NCI-H1417 (cell line): ENCODE measurements at regions not wholly inside any gene's neighbourhood (a gene's known extent, or its start where the extent isn't known, plus 50 kb on each side); places are given as distances from the start of the nearest gene placed in this dataset.
A peak's percentile ranks its signal among the peaks of the same experiment; 100 is the strongest.

ENCODE experiments used
- DNase-seq, 3 experiments: peaks; one replicate each; lab custom pipeline; 2025; lab: John Stamatoyannopoulos, UW

- no peak for DNase-seq
These were observed 261.4 kb upstream of the HES1 start for GRCh38 chr3:193874512-193874911.

- DNase-seq: no peak
These were observed 260.9 kb upstream of the HES1 start for GRCh38 chr3:193874997-193875593.

GRCh38 chr3:193875601-193876321 is 260.2 kb upstream of the HES1 start:
- no peak for DNase-seq

GRCh38 chr3:193879099-193879863 is 256.7 kb upstream of the HES1 start:
- DNase-seq: peak in 2 of 3 experiments; percentile 16 to 48

- DNase-seq: no peak
These were observed 256.1 kb upstream of the HES1 start for GRCh38 chr3:193879864-193880242.

GRCh38 chr3:193882091-193882490 is 253.9 kb upstream of the HES1 start:
- no peak for DNase-seq

GRCh38 chr3:193883551-193883950 is 252.4 kb upstream of the HES1 start:
- DNase-seq: no peak

- no peak for DNase-seq
These were observed 251.9 kb upstream of the HES1 start for GRCh38 chr3:193884027-193884426.

GRCh38 chr3:193884652-193885051 is 251.3 kb upstream of the HES1 start:
- no peak for DNase-seq

- no peak for DNase-seq
These were observed 250.1 kb upstream of the HES1 start for GRCh38 chr3:193885832-193886231.

- no peak for DNase-seq
These were observed 245.7 kb upstream of the HES1 start for GRCh38 chr3:193890016-193890897.

- DNase-seq: no peak
These were observed 241.7 kb upstream of the HES1 start for GRCh38 chr3:193894121-193894863.

- no peak for DNase-seq
These were observed 240.5 kb upstream of the HES1 start for GRCh38 chr3:193895409-193895808.

GRCh38 chr3:193896419-193896818 is 239.5 kb upstream of the HES1 start:
- DNase-seq: no peak

GRCh38 chr3:193897288-193897687 is 238.7 kb upstream of the HES1 start:
- no peak for DNase-seq

GRCh38 chr3:193897731-193898180 is 238.2 kb upstream of the HES1 start:
- no peak for DNase-seq

GRCh38 chr3:193899001-193899400 is 236.9 kb upstream of the HES1 start:
- DNase-seq: no peak

- no peak for DNase-seq
These were observed 234.9 kb upstream of the HES1 start for GRCh38 chr3:193901007-193901406.

- DNase-seq: peak in 2 of 3 experiments; percentile 14 to 66
These were observed 233.1 kb upstream of the HES1 start for GRCh38 chr3:193902607-193903511.

GRCh38 chr3:193903512-193903817 is 232.5 kb upstream of the HES1 start:
- DNase-seq: no peak
